NCI-H524 treated with DMSO at 0.1 percent for 48 hours (cell line): ENCODE measurements at regions not wholly inside any gene's neighbourhood (a gene's known extent, or its start where the extent isn't known, plus 50 kb on each side); places are given as distances from the start of the nearest gene placed in this dataset.
A peak's percentile ranks its signal among the peaks of the same experiment; 100 is the strongest.

ENCODE experiments used
- DNase-seq: peaks from one replicate; lab custom pipeline; 2025; lab: John Stamatoyannopoulos, UW

DNA sequence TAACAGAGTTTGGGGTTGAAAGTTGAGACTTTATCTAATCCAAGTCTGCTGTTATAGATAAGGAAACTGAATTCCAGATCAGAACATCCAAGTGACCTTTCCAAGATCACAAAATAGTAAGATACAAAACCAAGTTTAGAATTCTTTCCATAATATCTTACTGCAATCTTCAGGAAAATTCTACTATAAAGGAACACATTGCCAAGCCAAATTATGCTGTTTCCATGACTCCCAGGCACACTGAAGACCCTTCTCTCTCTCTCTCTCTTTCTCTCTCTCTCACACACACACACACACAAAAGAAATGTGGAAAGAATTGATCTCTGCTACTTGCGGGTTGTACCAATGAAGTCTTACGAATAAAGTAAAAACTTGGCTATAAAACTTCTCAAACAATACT lies 398.4 kb downstream of the METTL4 start:
- DNase-seq, result no peak

DNA sequence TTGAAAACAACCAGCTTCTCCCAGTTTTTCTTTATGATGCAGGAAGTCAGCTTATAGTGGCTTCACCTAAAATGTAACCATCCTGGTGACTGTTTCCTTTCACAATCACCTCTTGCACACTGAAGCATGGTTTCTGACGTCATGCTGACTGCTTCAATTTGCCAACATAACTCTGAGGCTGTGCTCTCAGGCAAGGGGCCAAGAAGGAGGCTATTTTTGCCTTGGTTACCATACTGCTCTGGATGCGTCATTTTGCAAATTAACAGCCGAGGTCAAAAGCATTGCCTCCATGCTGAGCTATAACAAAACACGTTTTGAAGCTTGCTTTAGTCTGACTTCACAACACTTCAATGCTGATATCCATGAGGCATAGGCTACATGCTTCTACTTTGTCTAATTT lies 397.8 kb downstream of the METTL4 start:
- DNase-seq, result no peak

DNA sequence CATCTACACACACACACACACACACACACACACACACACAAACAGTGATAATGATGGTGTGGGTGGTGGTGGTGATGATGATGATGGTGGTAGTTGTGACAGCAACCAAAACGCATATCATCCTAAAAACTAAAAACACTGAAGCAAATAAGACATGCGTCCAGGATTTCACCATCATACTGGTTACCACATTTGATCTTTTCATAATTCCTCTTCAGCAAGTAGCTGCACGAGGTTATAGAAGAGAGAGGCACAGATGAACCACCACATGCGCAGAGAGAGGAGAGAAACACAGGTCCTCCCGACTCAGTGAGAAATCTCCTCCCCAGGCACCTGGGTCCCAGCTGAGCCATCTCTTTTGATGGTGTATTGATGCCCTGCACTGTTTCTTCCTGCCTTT lies 393.3 kb downstream of the METTL4 start:
- no peak for DNase-seq

DNA sequence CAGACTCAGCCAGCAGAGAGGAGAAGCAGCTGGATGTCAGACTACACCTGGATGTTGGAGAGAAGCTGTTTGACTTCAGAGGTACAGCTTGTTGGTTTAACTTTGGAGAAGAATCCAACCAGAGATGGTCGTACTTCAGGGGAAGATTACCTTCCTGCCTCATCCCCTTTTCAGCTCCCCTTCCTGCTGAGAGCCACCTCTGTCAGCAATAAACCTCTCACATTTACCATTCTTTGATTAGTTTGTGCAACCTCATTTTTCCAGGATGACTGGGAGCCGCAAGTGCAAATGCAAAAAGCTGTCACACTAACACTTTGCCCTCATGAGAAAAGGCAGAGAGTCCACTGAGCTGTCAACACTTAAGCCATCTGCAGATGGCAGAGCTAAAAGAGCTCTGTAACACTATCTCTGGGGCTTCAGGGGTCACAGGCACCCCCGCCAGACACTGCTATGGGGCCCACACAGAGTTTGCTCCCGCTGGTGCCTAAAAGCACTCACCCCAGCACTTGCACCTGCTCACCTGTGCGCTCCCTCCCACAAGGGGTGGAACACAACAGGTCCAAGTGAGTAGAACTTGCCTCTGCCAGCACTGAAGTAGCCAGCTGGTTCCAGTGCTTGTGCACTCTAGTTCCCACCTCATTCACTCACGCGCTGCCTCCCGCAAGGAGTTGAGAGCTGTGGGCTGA lies 391.7 kb downstream of the METTL4 start:
- no peak for DNase-seq

DNA sequence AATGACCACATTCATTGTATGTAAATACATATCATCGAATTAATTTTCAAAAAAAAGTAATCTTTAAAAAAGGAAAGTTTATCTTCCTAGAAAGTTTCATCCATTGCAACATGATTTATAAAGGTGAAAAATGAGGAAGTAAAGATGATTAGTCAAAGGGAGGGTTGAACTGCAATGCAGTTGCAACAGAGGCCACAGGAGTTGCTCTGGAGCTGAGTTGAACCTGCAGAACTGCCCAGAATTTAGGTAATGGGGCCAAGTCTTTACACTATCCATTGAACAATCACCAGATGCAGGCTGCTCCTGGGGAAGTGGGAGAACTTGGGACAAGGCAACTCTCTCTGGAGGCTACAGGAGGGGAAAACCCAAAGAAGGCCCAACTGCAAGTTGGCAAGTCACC lies 390.7 kb downstream of the METTL4 start:
- DNase-seq, result no peak

DNA sequence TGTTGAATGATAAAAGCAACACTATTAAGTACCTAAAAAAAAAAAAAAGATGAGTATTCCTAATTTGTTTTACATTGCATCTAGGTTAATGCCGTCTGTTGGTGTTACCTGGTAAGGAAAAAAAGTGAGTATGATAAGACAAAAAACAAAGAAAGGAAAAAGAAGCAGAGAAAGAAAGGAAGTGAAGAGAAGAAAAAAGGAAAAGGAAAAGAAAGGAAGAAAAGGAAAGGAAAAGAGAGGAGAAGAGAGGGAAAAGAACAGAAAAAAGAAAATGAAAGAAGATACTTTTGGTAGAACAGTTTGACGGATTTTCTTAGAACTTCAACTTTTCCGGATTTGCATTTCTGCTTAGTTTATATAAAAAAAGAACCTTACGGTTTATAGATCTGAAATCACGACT lies 387.9 kb downstream of the METTL4 start:
- no peak for DNase-seq

DNA sequence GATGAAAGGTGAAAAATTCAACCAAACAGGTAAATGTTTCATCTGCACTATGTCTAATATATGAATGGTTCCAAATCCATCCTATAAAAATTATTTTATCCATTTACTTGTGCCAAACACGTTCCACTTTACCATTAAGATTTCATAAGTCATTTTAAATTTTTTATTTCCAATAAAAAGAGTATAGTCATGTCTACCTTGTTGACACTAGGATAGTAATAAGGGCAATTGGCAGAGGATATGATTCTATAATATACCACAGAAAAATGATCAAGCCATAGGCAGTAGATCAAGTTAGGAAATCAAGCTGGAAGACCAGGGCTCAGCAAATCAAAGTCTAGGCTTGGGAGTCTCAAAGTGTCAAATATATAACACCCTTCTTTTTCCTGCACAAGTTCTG lies 384.3 kb downstream of the METTL4 start:
- DNase-seq, result no peak

DNA sequence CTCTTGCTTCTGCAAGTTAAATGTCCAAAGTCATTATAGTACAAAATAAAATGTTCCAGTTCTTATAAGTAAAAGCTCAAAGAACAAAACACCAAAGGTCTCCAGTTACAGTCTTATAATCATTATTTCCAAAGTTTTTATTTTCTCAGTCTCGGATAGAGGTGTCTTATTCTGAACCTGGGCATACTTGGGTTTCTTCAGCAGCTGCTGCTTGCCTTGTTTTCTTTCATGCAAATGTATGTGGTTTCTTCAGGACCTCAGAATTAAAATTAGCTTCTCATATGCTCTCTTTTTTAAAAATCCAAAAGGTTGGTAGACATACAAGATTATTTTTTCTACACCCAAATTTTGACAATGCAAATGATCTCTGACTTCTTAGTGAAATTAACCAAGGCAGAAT lies 383.0 kb downstream of the METTL4 start:
- no peak for DNase-seq

DNA sequence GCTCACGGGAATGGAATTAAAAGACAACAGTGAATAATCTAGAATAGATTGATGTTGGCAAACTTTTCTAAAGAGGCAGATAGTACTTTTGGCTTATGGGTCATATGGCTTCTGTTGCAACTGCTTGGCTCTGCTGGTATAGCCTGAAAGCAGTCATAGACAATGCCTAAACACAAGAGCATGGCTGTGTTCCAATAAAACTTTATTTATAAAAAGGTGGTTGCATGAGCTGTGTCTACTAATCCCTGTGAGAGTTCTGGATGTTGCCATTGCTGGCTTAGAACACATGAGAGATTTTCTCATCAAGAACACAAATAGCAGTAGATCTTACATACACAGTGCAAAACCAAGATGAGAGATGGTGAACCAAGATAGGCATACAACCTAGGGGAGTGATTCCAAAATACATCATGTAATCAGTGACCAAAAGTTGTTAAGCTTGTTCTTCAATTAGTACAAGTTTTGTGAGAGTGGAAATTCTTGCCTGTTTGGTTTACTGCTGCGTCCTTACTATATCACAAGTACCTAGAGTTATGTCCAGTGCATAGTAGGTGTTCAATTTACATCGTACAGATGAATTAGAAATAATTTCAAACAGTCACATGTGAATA lies 380.0 kb downstream of the METTL4 start:
- no peak for DNase-seq

DNA sequence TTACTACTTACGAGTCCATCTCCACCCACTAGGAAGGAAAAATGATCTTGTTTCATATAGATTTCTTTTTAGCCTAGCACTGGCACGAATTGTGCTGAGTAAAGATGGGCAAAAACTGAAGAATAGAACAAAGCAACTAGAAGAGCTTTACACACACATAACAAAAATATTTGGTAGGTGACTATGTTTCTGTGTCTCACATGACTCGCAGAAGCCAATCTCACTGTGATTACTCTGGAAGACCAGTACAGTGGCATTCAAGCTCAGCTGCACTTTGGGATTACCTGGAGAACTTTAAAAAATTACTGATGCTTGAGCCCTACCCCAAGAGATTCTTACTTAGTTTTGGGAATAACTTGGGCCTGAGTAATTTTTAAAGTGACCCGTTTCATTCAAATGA lies 378.7 kb downstream of the METTL4 start:
- no peak for DNase-seq

DNA sequence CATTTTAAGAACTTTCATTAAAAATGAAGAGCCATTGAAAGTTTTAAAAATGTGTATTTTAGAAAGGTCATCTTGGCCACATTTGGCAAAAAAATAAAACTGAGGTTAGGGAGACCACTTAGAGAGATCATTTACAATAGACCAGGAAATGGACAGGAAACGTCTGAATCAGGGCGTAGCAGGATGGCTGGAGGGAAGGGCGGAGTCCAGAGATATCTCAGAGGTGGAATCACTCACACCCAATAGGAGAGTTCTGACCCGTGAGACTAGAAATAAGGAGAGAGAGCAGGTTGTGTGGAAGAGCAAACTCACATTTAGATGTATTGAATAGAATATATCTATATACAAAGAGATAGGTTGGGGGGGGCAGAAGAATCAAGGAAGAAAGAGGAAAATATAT lies 373.4 kb downstream of the METTL4 start:
- DNase-seq, result no peak

DNA sequence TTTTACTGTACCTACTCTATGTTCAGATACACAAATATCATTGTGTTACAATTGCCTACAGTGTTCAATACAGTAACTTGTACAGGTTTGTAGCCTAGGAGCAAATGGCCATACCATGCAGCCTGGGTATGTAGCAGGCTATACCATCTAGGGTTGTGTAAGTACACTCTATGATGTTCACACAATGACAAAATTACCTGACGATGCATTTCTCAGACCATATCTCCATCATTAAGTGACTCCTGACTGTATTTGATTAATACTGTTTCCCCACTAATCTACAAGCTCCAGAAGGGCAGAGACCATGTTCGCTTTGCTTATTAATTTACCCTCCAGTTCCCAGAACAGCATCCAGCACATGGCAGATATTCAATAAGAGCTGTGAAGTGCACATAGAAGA lies 372.2 kb downstream of the METTL4 start:
- no peak for DNase-seq

DNA sequence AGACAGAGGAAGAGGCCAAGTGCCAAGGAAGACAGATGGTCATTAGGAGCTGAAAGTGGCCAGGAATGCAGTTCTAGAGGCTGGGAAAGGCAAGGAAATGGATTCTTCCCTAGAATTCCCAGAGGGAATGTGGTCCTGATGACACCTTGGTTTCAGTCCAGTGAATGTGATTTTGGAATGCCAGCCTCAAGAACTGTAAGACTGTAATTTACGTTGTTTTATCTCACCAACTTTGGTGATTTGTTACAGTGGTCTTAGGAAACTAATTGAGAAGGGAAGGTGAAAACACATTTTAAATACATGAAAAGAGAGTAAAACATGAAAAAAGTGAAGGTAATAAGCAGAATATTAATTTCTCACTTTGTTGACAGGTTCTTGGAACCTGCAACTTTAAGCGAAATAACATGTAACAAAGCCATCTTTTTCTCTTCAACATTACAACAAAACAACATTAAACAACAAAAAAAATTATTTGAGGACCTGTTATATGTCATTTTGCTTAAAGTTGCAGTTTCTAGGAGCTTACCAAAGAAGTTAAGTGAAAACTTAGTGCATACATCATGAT lies 370.2 kb downstream of the METTL4 start:
- peak; percentile 46 for DNase-seq

DNA sequence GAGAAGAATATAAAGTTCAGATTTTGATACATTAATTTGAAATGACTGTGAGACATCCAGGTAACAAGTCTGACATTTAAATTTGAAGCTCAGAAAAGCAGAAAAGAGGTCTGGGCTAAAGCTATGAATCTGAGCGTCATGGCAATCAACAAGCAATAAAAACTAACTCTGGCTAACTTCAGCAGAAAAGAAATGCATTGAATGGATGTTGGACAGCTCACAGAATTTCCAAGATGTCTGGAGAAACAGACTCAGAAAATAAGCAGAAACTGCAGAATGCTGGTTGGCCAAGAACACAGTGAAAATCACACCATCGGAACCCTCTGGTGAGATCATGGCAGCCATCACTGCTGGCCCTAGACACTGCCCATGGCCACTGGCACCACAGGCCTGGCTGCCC lies 366.6 kb downstream of the METTL4 start:
- DNase-seq, result no peak

DNA sequence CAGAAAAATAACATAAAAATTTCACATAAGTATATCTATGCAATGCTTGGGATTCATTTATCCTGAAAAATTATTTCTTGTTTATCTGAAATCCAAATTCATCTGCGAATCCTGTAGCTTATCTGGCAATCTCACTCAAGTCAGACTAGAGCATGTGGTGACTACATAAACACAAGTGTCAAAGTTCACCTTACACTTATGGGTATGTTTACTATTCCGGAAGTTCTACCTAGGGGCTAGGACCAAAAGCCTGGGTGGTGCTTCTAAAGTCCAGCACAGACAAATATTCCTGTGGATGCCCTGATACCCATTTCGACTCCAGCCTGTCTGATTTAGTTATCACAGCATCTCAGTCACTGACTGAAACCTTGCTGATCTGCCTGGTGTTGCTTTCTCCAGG lies 364.0 kb downstream of the METTL4 start:
- no peak for DNase-seq

DNA sequence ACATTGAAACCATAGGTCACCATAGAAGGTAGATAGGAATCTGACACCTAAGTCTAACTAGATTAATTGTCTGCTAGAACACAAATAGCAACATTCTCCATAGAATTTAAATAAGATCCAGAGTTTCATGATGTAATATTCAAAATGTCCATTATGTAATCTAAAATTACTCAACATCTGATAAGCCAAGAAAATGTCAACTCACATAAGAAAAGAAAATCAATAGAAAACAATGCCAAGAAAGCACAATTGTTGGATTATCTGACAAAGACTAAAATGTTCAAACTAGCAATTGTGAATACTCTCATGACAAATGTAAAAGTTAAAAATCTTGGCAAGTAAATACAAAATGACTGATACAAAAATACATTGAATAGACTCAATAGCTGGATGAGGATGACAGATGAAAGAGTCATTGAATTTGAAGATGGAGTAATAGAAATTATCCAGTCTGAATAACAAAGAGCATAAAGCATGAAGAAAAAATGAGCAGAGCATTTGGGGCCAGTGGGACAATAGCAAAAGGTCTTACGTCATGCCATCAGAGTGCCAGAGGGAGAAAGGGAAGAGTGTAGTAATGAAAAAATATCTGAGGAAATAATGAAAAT lies 358.6 kb downstream of the METTL4 start:
- DNase-seq, result no peak

DNA sequence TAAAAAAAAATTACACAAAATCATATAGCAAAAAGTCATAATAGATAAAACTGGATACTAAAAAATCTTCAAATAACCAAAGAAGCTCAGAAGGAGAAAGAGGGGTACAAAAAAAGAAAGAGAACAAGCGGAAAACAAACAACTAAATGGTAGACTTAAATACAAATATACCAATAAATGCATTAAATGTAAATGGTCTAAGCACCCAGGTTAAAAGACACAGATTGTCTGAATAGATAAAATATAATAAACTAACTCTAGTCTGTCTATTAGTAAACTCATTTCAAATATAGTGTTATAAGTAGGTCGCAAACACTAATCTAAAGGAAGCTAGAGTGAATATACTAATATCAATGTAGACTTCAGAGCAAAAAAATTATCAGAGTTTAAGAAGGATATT lies 357.4 kb downstream of the METTL4 start:
- no peak for DNase-seq

DNA sequence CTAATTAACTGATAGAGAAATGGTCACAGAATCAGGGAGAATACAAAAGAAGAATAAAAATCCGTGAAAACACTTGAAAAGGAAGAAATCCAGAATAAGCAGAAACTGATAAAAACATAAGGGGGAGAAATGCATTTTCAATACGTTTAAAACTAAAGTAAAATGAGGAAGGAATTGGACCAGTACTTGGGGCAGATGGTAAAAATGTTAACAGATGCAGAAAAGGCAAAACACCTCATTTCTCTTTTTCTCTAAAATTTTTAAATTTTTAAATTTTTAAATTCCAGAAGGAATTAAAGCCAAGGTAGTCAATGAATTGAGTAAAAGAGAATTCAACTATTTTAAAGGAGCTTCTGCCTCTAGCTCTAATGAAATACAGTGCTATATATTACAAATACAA lies 353.9 kb downstream of the METTL4 start:
- no peak for DNase-seq

DNA sequence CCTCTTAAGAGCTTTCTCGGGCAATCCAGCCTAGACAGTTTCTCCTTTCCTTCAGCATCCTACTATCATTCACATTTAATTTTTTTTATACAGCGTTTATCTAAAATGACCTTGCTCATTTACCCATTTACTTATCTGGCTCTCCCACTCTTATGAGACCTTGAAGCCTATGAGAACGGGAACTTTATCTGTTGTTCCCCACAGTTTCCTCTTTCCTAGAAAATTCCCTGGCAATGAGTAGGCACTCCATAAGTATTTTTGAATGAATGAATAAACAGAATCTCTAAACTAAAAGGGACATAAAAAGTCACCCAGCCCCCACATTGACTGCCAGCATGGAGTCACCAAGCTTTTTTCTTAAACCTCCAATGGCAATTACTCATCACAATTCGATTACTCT lies 353.2 kb downstream of the METTL4 start:
- no peak for DNase-seq

DNA sequence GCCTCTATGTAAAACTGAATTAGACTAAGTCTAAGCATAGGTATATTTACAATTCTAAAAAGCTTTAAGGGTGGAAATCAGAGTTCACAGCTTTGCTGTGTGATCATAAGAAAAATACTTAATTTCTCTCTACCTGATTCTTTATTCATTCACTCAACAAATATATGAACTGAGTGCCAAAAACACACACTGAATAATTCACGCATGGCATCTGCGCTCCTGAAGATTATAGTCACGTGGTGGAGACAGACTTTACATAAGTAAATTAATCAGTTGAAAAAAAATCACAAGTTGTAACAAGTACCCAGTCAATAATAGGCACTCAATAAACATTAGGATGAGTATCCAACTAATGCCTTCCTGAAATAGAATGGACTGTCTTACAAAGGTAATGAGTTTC lies 351.6 kb downstream of the METTL4 start:
- DNase-seq, result no peak

DNA sequence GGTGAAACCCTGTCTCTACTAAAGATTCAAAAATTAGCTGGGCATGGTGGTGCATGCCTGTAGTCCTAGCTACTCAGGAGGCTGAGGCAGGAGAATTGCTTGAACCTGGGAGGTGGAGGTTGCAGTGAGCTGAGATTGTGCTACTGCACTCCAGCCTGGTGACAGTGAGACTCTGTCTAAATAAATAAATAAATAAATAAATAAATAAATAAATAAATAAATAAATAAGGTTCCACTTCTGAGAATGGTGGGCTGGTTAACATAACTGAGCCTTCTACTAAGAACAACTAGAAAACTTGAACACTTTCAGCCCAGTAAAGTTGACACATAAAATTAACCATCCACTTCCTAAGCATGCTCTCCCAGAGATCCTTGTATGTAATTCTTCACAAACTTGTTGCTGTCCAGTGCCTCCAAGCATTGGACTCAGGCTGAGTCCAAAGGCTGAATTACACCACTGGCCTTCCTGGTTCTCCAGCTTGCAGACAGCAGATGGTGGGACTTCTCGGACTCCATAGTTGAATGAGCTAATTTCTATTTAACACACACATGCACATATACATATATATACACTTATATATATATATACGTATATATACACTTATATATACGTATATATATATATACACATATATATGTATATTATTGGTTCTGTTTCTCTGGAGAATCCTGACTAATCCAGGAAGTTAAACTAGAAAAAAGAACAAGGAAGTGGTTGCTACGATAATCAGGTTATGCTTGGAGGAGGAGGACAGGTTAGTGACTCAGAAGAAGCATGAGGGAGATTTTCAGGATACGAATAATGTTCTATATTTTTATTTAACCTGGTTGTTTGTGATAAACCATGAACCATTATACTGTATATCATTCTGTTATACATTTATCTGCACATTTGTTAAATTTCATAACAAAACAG lies 348.8 kb downstream of the METTL4 start:
- DNase-seq, result no peak

DNA sequence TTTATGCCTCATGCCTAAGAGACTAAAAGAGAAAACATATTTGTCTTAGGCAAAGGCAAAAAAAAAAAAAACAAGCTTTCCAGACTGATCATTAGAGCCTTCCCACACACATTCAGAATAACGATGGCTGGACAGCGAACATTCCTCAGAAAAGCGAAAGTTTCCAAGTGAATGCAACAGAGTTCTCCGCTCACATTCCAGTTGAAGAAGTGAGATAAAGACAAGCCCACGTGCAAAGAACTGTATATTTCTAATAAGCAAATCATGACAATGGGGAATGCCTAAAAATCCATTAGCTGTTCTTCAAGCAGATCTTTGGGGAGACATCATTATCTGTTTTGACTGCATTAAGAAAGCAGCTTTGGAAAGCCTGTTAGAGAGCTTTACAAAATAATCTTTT lies 347.9 kb downstream of the METTL4 start:
- DNase-seq, result no peak
